Neural progenitor cell (in vitro differentiated cells): ENCODE measurements at regions not wholly inside any gene's neighbourhood (a gene's known extent, or its start where the extent isn't known, plus 50 kb on each side); places are given as distances from the start of the nearest gene placed in this dataset.

Experiments used
- DNase-seq: peaks from one replicate; pipeline ENCODE4 v3.0.0-alpha.2; 2016; ENCODE audit warnings: low spot score
- H2AFZ ChIP-seq: fragments of 200-600 bp; sonication (generic); replicated peaks from 2 replicates; pipeline ENCODE4 v1.6.1; 2016; ENCODE audit warnings: antibody characterized with exemption
- H3F3A ChIP-seq: fragments of 200-600 bp; sonication (generic); 2 replicates; pipeline ENCODE4 v1.6.1; 2016; ENCODE audit warnings: antibody characterized with exemption, low read depth
- H3K27ac ChIP-seq: fragments of 200-600 bp; sonication (generic); 2 replicates; pipeline ENCODE4 v1.5.1; 2016; ENCODE audit warnings: mild to moderate bottlenecking
- H3K27me3 ChIP-seq: fragments of 200-600 bp; sonication (generic); 2 replicates; pipeline ENCODE4 v1.6.1; 2016; ENCODE audit warnings: mild to moderate bottlenecking, moderate library complexity
- H3K36me3 ChIP-seq: fragments of 200-600 bp; sonication (generic); 2 replicates; pipeline ENCODE4 v1.5.1; 2016
- H3K4me1 ChIP-seq: fragments of 200-600 bp; sonication (generic); 2 replicates; pipeline ENCODE4 v1.6.1; 2016; ENCODE audit warnings: mixed run types
- H3K4me2 ChIP-seq: fragments of 200-600 bp; sonication (generic); 2 replicates; pipeline ENCODE4 v1.6.1; 2016
- H3K4me3 ChIP-seq: fragments of 200-600 bp; sonication (generic); 2 replicates; pipeline ENCODE4 v1.5.1; 2016
- H3K79me2 ChIP-seq: fragments of 200-600 bp; sonication (generic); 2 replicates; pipeline ENCODE4 v1.6.1; 2016; ENCODE audit warnings: low read depth
- H3K9ac ChIP-seq: fragments of 200-600 bp; sonication (generic); 2 replicates; pipeline ENCODE4 v1.6.1; 2016
- H3K9me3 ChIP-seq: fragments of 200-600 bp; sonication (generic); 2 replicates; pipeline ENCODE4 v1.5.1; 2016; ENCODE audit warnings: low read depth
- H4K20me1 ChIP-seq: fragments of 200-600 bp; sonication (generic); 2 replicates; pipeline ENCODE4 v1.6.1; 2016; ENCODE audit warnings: low read depth
- H3K27ac Mint-ChIP-seq: 3 replicates; pipeline ENCODE4 v1.8.0; 2021; ENCODE audit warnings: mixed read lengths
- H3K27me3 Mint-ChIP-seq: 2 replicates; pipeline ENCODE4 v1.8.0; 2022; ENCODE audit warnings: low read depth, mild to moderate bottlenecking, inconsistent platforms, moderate library complexity, mixed read lengths; ENCODE audit not compliant: insufficient read depth
- H3K36me3 Mint-ChIP-seq: 3 replicates; pipeline ENCODE4 v1.8.0; 2021; ENCODE audit warnings: mixed read lengths
- H3K4me1 Mint-ChIP-seq: 3 replicates; pipeline ENCODE4 v1.8.0; 2021; ENCODE audit warnings: mixed read lengths
- H3K4me3 Mint-ChIP-seq: 3 replicates; pipeline ENCODE4 v1.8.0; 2021; ENCODE audit warnings: mild to moderate bottlenecking, moderate library complexity, mixed read lengths
- H3K9me3 Mint-ChIP-seq: 3 replicates; pipeline ENCODE4 v1.8.0; 2020; ENCODE audit warnings: mixed read lengths
- CTCF ChIP-seq: fragments of 200-600 bp; sonication (generic); IDR thresholded peaks from 2 replicates; pipeline ENCODE4 v1.5.1; 2017; ENCODE audit warnings: antibody characterized with exemption, mild to moderate bottlenecking
- EZH2 ChIP-seq: fragments of 200-600 bp; sonication (generic); IDR thresholded peaks from 2 replicates; pipeline ENCODE4 v1.6.1; 2017; ENCODE audit warnings: antibody characterized with exemption, mild to moderate bottlenecking, moderate library complexity
- EZH2phosphoT487 ChIP-seq: fragments of 200-600 bp; sonication (generic); IDR thresholded peaks from 2 replicates; pipeline ENCODE4 v1.6.1; 2017; ENCODE audit warnings: antibody characterized with exemption

- Mint-ChIP-seq H3K36me3 (no peaks in the 10 kb centered on the region), H3K4me1 (no peaks in the 10 kb centered on the region), H3K9me3 (peaks cover 2% of the 10 kb centered on the region), H3K27me3 (peaks cover 3% of the 10 kb centered on the region), H3K4me3 (no peak overlapping the region), H3K27ac (no peak overlapping the region)
- H3K4me3 ChIP-seq, result no peak overlapping the region
- no peak overlapping the region for H3K27ac ChIP-seq
- TF ChIP-seq EZH2phosphoT487 (no peak), CTCF (no peak), EZH2 (no peak)
- no peak overlapping the region for H3K9ac ChIP-seq
- H2AFZ ChIP-seq, result no peak overlapping the region
- H3F3A ChIP-seq, result no peaks in the 10 kb centered on the region
- no peaks in the 10 kb centered on the region for H3K9me3 ChIP-seq
- H4K20me1 ChIP-seq, result no peaks in the 10 kb centered on the region
- no peaks in the 10 kb centered on the region for H3K36me3 ChIP-seq
- H3K79me2 ChIP-seq, result no peaks in the 10 kb centered on the region
- no peak for DNase-seq
- H3K27me3 ChIP-seq, result no peaks in the 10 kb centered on the region
- no peaks in the 10 kb centered on the region for H3K4me1 ChIP-seq
- H3K4me2 ChIP-seq, result no peak overlapping the region
Observed at GRCh38 chr1:187762118-187762517, 933.4 kb downstream of the PLA2G4A start.

GRCh38 chr1:187763465-187763864 is 934.7 kb downstream of the PLA2G4A start:
- Histone ChIP-seq H4K20me1 (no peaks in the 10 kb centered on the region), H2AFZ (no peak overlapping the region), H3K4me3 (no peak overlapping the region), H3K27me3 (no peaks in the 10 kb centered on the region), H3K4me2 (no peak overlapping the region), H3K9me3 (no peaks in the 10 kb centered on the region), H3K79me2 (no peaks in the 10 kb centered on the region), H3K27ac (no peak overlapping the region), H3F3A (no peaks in the 10 kb centered on the region), H3K9ac (no peak overlapping the region), H3K36me3 (no peaks in the 10 kb centered on the region), H3K4me1 (no peaks in the 10 kb centered on the region)
- H3K4me3 Mint-ChIP-seq, result no peak overlapping the region
- H3K4me1 Mint-ChIP-seq, result no peaks in the 10 kb centered on the region
- H3K27ac Mint-ChIP-seq, result no peak overlapping the region
- TF ChIP-seq CTCF (no peak), EZH2phosphoT487 (no peak), EZH2 (no peak)
- DNase-seq, result no peak
- peaks cover 2% of the 10 kb centered on the region for H3K9me3 Mint-ChIP-seq
- H3K27me3 Mint-ChIP-seq, result peaks cover 3% of the 10 kb centered on the region
- no peaks in the 10 kb centered on the region for H3K36me3 Mint-ChIP-seq

GRCh38 chr1:187763976-187764375 is 935.2 kb downstream of the PLA2G4A start:
- H3K4me1 ChIP-seq, result no peaks in the 10 kb centered on the region
- H2AFZ ChIP-seq, result no peak overlapping the region
- no peaks in the 10 kb centered on the region for H4K20me1 ChIP-seq
- Mint-ChIP-seq H3K4me1 (no peaks in the 10 kb centered on the region), H3K27ac (no peak overlapping the region), H3K9me3 (peaks cover 2% of the 10 kb centered on the region), H3K36me3 (no peaks in the 10 kb centered on the region), H3K4me3 (no peak overlapping the region), H3K27me3 (peaks cover 3% of the 10 kb centered on the region)
- H3F3A ChIP-seq, result no peaks in the 10 kb centered on the region
- H3K4me2 ChIP-seq, result no peak overlapping the region
- no peak for DNase-seq
- H3K27ac ChIP-seq, result no peak overlapping the region
- TF ChIP-seq EZH2phosphoT487, result no peak
- TF ChIP-seq EZH2, result no peak
- TF ChIP-seq CTCF, result no peak
- H3K36me3 ChIP-seq, result no peaks in the 10 kb centered on the region
- H3K4me3 ChIP-seq, result no peak overlapping the region
- no peaks in the 10 kb centered on the region for H3K9me3 ChIP-seq
- H3K79me2 ChIP-seq, result no peaks in the 10 kb centered on the region
- H3K27me3 ChIP-seq, result no peaks in the 10 kb centered on the region
- H3K9ac ChIP-seq, result no peak overlapping the region

- H3K27ac Mint-ChIP-seq, result no peak overlapping the region
- H3K9ac ChIP-seq, result no peak overlapping the region
- no peaks in the 10 kb centered on the region for H4K20me1 ChIP-seq
- no peak overlapping the region for H3K4me2 ChIP-seq
- H3K4me3 Mint-ChIP-seq, result no peak overlapping the region
- no peaks in the 10 kb centered on the region for H3K9me3 ChIP-seq
- no peak overlapping the region for H2AFZ ChIP-seq
- DNase-seq, result no peak
- no peak overlapping the region for H3K27ac ChIP-seq
- no peaks in the 10 kb centered on the region for H3K27me3 ChIP-seq
- no peaks in the 10 kb centered on the region for H3K4me1 ChIP-seq
- no peaks in the 10 kb centered on the region for H3K4me1 Mint-ChIP-seq
- H3K9me3 Mint-ChIP-seq, result no peaks in the 10 kb centered on the region
- no peaks in the 10 kb centered on the region for H3K36me3 ChIP-seq
- H3K27me3 Mint-ChIP-seq, result peaks cover under 1% of the 10 kb centered on the region
- H3K36me3 Mint-ChIP-seq, result no peaks in the 10 kb centered on the region
- H3F3A ChIP-seq, result no peaks in the 10 kb centered on the region
- H3K4me3 ChIP-seq, result no peak overlapping the region
- no peaks in the 10 kb centered on the region for H3K79me2 ChIP-seq
- no peak for TF ChIP-seq EZH2
- TF ChIP-seq CTCF, result no peak
- no peak for TF ChIP-seq EZH2phosphoT487
Observed at GRCh38 chr1:187771396-187771795, 942.6 kb downstream of the PLA2G4A start.
